ENCODE measurements at regions not wholly inside any gene's neighbourhood (a gene's known extent, or its start where the extent isn't known, plus 50 kb on each side); places are given as distances from the start of the nearest gene placed in this dataset.

GRCh38 chr1:244354810-244355278 is 96.9 kb downstream of the ADSS2 start:
- Histone ChIP-seq H3K9me3 (no peaks in the 10 kb centered on the region), H3K4me1 (peaks cover 0 to 20% (median 11%) of the 10 kb centered on the region in 4 donors), H3K27ac (replicated peaks in 1 of 4) (no peak overlapping the region), H3K4me3 (no peak overlapping the region), H3K36me3 (no peaks in the 10 kb centered on the region), H3K27me3 (no peaks in the 10 kb centered on the region)
- intact Hi-C loops (cut with DNase I): no loop called here
- DNase-seq (ENCODE audit: extremely low spot score): no peak
- TF ChIP-seq POLR2A (IDR thresholded peaks at IDR 0.05; ENCODE audit: low read depth) (no peak), CTCF (IDR thresholded peaks at IDR 0.05) (no peak), EP300 (IDR thresholded peaks at IDR 0.05) (no peak), POLR2AphosphoS5 (IDR thresholded peaks at IDR 0.05) (no peak)
- WGBS: 69% methylated on average over 5 of the region's 5 CpGs

- Histone ChIP-seq H3K36me3 (no peaks in the 10 kb centered on the region), H3K27me3 (no peaks in the 10 kb centered on the region), H3K4me1 (peaks cover 0 to 18% (median 13%) of the 10 kb centered on the region in 4 donors), H3K9me3 (no peaks in the 10 kb centered on the region), H3K27ac (replicated peaks in 1 of 4) (no peak overlapping the region), H3K4me3 (no peak overlapping the region)
- no peak for DNase-seq (ENCODE audit: extremely low spot score)
- 97% methylated on average over 1 of the region's 1 CpG for WGBS
- intact Hi-C loops (cut with DNase I): no loop called here
- no peak for TF ChIP-seq EP300 (IDR thresholded peaks at IDR 0.05)
- no peak for TF ChIP-seq POLR2A (IDR thresholded peaks at IDR 0.05; ENCODE audit: low read depth)
- no peak for TF ChIP-seq POLR2AphosphoS5 (IDR thresholded peaks at IDR 0.05)
Observed at GRCh38 chr1:244356376-244356775, 95.3 kb downstream of the ADSS2 start.

Measured in esophagus muscularis mucosa (tissue), 4 donors.